GM23338 (cell line): ENCODE measurements at regions not wholly inside any gene's neighbourhood (a gene's known extent, or its start where the extent isn't known, plus 50 kb on each side); places are given as distances from the start of the nearest gene placed in this dataset.

ENCODE experiments used
- ATAC-seq: fragments of 200-7000 bp; cut with Tn5 transposase; 3 replicates; pipeline ENCODE4 v1.9.1; 2020
- DNase-seq: peaks from one replicate; pipeline ENCODE4 v3.0.0-alpha.2; 2015; ENCODE audit warnings: low spot score
- H2AFZ ChIP-seq: fragments of 200-600 bp; sonication (generic); 2 replicates; pipeline ENCODE4 v1.8.0; 2016; ENCODE audit warnings: antibody characterized with exemption, mild to moderate bottlenecking, moderate library complexity
- H3F3A ChIP-seq: fragments of 200-600 bp; sonication (generic); replicated peaks from 2 replicates; pipeline ENCODE4 v1.8.0; 2017; ENCODE audit warnings: antibody characterized with exemption, mixed run types, low read depth
- H3K27ac ChIP-seq: fragments of 200-600 bp; sonication (generic); 2 replicates; pipeline ENCODE4 v1.6.1; 2016; ENCODE audit warnings: low read depth
- H3K27me3 ChIP-seq: fragments of 200-600 bp; sonication (generic); 2 replicates; pipeline ENCODE4 v1.8.0; 2016; ENCODE audit warnings: mild to moderate bottlenecking, mixed run types, moderate library complexity; ENCODE audit not compliant: insufficient read depth
- H3K36me3 ChIP-seq: fragments of 200-600 bp; sonication (generic); 2 replicates; pipeline ENCODE4 v1.8.0; 2016; ENCODE audit warnings: mild to moderate bottlenecking; ENCODE audit not compliant: insufficient read depth
- H3K4me1 ChIP-seq: fragments of 200-600 bp; sonication (generic); 2 replicates; pipeline ENCODE4 v1.8.0; 2016; ENCODE audit warnings: mild to moderate bottlenecking, moderate library complexity; ENCODE audit not compliant: insufficient read depth
- H3K4me2 ChIP-seq: fragments of 200-600 bp; sonication (generic); 2 replicates; pipeline ENCODE4 v1.7.1; 2017; ENCODE audit warnings: mixed run types
- H3K4me3 ChIP-seq: fragments of 200-600 bp; sonication (generic); 2 replicates; pipeline ENCODE4 v1.6.1; 2016; ENCODE audit warnings: mixed run types
- H3K79me2 ChIP-seq: fragments of 200-600 bp; sonication (generic); replicated peaks from 2 replicates; pipeline ENCODE4 v1.8.0; 2017; ENCODE audit warnings: mild to moderate bottlenecking; ENCODE audit not compliant: insufficient read depth
- H3K9me2 ChIP-seq: fragments of 200-600 bp; sonication (generic); 2 replicates; pipeline ENCODE4 v1.8.0; 2017; ENCODE audit not compliant: insufficient read depth
- H4K20me1 ChIP-seq: fragments of 200-600 bp; sonication (generic); replicated peaks from 2 replicates; pipeline ENCODE4 v1.8.0; 2017; ENCODE audit warnings: mild to moderate bottlenecking; ENCODE audit not compliant: insufficient read depth
- H3K27ac Mint-ChIP-seq: 2 replicates; pipeline ENCODE4 v1.8.0; 2020; ENCODE audit warnings: inconsistent platforms, mild to moderate bottlenecking, moderate library complexity, mixed read lengths
- H3K27me3 Mint-ChIP-seq: 3 replicates; pipeline ENCODE4 v1.8.0; 2022; ENCODE audit warnings: low read depth, mild to moderate bottlenecking, moderate library complexity, mixed read lengths, inconsistent platforms; ENCODE audit not compliant: insufficient read depth, poor library complexity
- H3K36me3 Mint-ChIP-seq: 3 replicates; pipeline ENCODE4 v1.8.0; 2021; ENCODE audit warnings: low read depth, mild to moderate bottlenecking, inconsistent platforms, moderate library complexity, mixed read lengths
- H3K4me1 Mint-ChIP-seq: 3 replicates; pipeline ENCODE4 v1.8.0; 2020; ENCODE audit warnings: mild to moderate bottlenecking, inconsistent platforms, mixed read lengths
- H3K4me3 Mint-ChIP-seq: 3 replicates; pipeline ENCODE4 v1.8.0; 2021; ENCODE audit warnings: moderate library complexity, mild to moderate bottlenecking, inconsistent platforms, mixed read lengths
- H3K9me3 Mint-ChIP-seq: 3 replicates; pipeline ENCODE4 v1.8.0; 2020; ENCODE audit warnings: moderate library complexity, mild to moderate bottlenecking, inconsistent platforms, mixed read lengths
- CREB1 ChIP-seq: fragments of 250-450 bp; sonication (Bioruptor Pico); IDR thresholded peaks from 2 replicates; pipeline ENCODE4 v1.5.0; 2020; ENCODE audit warnings: low read depth, mild to moderate bottlenecking, moderate library complexity
- CTCF ChIP-seq, 2 experiments: fragments of 200-600 bp in 1 of 2; sonication (generic) in 1 of 2; conservative IDR thresholded peaks; 2 replicates each; pipeline versions ENCODE4 v1.5.1 to v1.6.1; 2016 to 2017; ENCODE audit warnings: antibody characterized with exemption in 2 of 2, low read depth in 2 of 2, mild to moderate bottlenecking in 2 of 2, moderate library complexity in 1 of 2
- EZH2 ChIP-seq: fragments of 200-600 bp; sonication (generic); IDR thresholded peaks from one replicate; pipeline ENCODE4 v1.8.0; 2017; ENCODE audit warnings: antibody characterized with exemption, mild to moderate bottlenecking, low read depth; ENCODE audit not compliant: unreplicated experiment
- EZH2phosphoT487 ChIP-seq: fragments of 200-600 bp; sonication (generic); IDR thresholded peaks from one replicate; pipeline ENCODE4 v1.8.1; 2018; ENCODE audit warnings: antibody characterized with exemption; ENCODE audit not compliant: unreplicated experiment
- JUNB ChIP-seq: IDR thresholded peaks from one replicate; pipeline ENCODE4 v1.6.1; 2016; ENCODE audit warnings: antibody characterized with exemption; ENCODE audit not compliant: unreplicated experiment
- NANOG ChIP-seq: IDR thresholded peaks from 2 replicates; pipeline ENCODE4 v1.6.1; 2016; ENCODE audit warnings: antibody characterized with exemption, borderline replicate concordance
- POLR2AphosphoS5 ChIP-seq: IDR thresholded peaks from 2 replicates; pipeline ENCODE4 v1.6.1; 2016; ENCODE audit warnings: antibody characterized with exemption, low read depth
- REST ChIP-seq: IDR thresholded peaks from one replicate; pipeline ENCODE4 v1.6.1; 2018; ENCODE audit warnings: antibody characterized with exemption; ENCODE audit not compliant: unreplicated experiment
- STAT1 ChIP-seq: IDR thresholded peaks from one replicate; pipeline ENCODE4 v1.6.1; 2016; ENCODE audit warnings: antibody characterized with exemption; ENCODE audit not compliant: unreplicated experiment
- ZNF114 ChIP-seq: fragments of 250-450 bp; sonication (Bioruptor Pico); IDR thresholded peaks from 2 replicates; pipeline ENCODE4 v1.5.0; 2020; ENCODE audit warnings: mild to moderate bottlenecking, moderate library complexity
- ZNF331 ChIP-seq: fragments of 250-450 bp; sonication (Bioruptor Pico); IDR thresholded peaks from 2 replicates; pipeline ENCODE4 v1.5.0; 2020; ENCODE audit warnings: low read depth, mild to moderate bottlenecking, moderate library complexity
- TF ChIP-seq, protein P1 (sequence below): fragments of 250-450 bp; sonication (Bioruptor Pico); IDR thresholded peaks from 2 replicates; pipeline ENCODE4 v1.5.0; 2020; ENCODE audit warnings: mild to moderate bottlenecking, moderate library complexity
- TF ChIP-seq, protein P2 (sequence below): IDR thresholded peaks from 2 replicates; pipeline ENCODE4 v1.6.1; 2016; ENCODE audit warnings: antibody characterized with exemption

GRCh38 chr2:176582176-176582575 lies 312.9 kb downstream of the MTX2 start:
- H3K27me3 ChIP-seq, result no peaks in the 10 kb centered on the region
- no peaks in the 10 kb centered on the region for H3K4me1 ChIP-seq
- DNase-seq (no peak), ATAC-seq (no peak)
- Mint-ChIP-seq H3K4me1 (peaks cover 2% of the 10 kb centered on the region; the same call in 2 of the 3 replicates), H3K4me3 (no peak overlapping the region), H3K27ac (no peak overlapping the region), H3K27me3 (no peaks in the 10 kb centered on the region), H3K9me3 (no peaks in the 10 kb centered on the region), H3K36me3 (no peaks in the 10 kb centered on the region)
- no peak overlapping the region for H3K4me3 ChIP-seq
- H4K20me1 ChIP-seq, result no peaks in the 10 kb centered on the region
- H3K79me2 ChIP-seq, result no peaks in the 10 kb centered on the region
- H3K4me2 ChIP-seq, result no peak overlapping the region
- H3K9me2 ChIP-seq, result 0 out of 2 replicates have a peak, but pooled peaks cover 3% of the 10 kb centered on the region
- TF ChIP-seq JUNB (no peak), EZH2 (no peak), ZNF114 (CRISPR knock-in tag) (no peak), CTCF (conservative IDR thresholded peaks at IDR 0.05; ENCODE audit: low read depth in 2 of 2) (no peak), CREB1 (CRISPR knock-in tag) (no peak), NANOG (no peak), ZNF331 (CRISPR knock-in tag) (no peak), STAT1 (no peak), REST (no peak), POLR2AphosphoS5 (no peak), EZH2phosphoT487 (no peak)
- TF ChIP-seq, protein P1, sequence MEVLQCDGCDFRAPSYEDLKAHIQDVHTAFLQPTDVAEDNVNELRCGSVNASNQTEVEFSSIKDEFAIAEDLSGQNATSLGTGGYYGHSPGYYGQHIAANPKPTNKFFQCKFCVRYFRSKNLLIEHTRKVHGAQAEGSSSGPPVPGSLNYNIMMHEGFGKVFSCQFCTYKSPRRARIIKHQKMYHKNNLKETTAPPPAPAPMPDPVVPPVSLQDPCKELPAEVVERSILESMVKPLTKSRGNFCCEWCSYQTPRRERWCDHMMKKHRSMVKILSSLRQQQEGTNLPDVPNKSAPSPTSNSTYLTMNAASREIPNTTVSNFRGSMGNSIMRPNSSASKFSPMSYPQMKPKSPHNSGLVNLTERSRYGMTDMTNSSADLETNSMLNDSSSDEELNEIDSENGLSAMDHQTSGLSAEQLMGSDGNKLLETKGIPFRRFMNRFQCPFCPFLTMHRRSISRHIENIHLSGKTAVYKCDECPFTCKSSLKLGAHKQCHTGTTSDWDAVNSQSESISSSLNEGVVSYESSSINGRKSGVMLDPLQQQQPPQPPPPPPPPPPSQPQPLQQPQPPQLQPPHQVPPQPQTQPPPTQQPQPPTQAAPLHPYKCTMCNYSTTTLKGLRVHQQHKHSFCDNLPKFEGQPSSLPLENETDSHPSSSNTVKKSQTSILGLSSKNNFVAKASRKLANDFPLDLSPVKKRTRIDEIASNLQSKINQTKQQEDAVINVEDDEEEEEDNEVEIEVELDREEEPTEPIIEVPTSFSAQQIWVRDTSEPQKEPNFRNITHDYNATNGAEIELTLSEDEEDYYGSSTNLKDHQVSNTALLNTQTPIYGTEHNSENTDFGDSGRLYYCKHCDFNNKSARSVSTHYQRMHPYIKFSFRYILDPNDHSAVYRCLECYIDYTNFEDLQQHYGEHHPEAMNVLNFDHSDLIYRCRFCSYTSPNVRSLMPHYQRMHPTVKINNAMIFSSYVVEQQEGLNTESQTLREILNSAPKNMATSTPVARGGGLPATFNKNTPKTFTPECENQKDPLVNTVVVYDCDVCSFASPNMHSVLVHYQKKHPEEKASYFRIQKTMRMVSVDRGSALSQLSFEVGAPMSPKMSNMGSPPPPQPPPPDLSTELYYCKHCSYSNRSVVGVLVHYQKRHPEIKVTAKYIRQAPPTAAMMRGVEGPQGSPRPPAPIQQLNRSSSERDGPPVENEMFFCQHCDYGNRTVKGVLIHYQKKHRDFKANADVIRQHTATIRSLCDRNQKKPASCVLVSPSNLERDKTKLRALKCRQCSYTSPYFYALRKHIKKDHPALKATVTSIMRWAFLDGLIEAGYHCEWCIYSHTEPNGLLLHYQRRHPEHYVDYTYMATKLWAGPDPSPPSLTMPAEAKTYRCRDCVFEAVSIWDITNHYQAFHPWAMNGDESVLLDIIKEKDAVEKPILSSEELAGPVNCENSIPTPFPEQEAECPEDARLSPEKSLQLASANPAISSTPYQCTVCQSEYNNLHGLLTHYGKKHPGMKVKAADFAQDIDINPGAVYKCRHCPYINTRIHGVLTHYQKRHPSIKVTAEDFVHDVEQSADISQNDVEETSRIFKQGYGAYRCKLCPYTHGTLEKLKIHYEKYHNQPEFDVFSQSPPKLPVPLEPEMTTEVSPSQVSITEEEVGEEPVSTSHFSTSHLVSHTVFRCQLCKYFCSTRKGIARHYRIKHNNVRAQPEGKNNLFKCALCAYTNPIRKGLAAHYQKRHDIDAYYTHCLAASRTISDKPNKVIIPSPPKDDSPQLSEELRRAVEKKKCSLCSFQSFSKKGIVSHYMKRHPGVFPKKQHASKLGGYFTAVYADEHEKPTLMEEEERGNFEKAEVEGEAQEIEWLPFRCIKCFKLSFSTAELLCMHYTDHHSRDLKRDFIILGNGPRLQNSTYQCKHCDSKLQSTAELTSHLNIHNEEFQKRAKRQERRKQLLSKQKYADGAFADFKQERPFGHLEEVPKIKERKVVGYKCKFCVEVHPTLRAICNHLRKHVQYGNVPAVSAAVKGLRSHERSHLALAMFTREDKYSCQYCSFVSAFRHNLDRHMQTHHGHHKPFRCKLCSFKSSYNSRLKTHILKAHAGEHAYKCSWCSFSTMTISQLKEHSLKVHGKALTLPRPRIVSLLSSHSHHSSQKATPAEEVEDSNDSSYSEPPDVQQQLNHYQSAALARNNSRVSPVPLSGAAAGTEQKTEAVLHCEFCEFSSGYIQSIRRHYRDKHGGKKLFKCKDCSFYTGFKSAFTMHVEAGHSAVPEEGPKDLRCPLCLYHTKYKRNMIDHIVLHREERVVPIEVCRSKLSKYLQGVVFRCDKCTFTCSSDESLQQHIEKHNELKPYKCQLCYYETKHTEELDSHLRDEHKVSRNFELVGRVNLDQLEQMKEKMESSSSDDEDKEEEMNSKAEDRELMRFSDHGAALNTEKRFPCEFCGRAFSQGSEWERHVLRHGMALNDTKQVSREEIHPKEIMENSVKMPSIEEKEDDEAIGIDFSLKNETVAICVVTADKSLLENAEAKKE (CRISPR knock-in tag), result no peak
- TF ChIP-seq, protein P2, sequence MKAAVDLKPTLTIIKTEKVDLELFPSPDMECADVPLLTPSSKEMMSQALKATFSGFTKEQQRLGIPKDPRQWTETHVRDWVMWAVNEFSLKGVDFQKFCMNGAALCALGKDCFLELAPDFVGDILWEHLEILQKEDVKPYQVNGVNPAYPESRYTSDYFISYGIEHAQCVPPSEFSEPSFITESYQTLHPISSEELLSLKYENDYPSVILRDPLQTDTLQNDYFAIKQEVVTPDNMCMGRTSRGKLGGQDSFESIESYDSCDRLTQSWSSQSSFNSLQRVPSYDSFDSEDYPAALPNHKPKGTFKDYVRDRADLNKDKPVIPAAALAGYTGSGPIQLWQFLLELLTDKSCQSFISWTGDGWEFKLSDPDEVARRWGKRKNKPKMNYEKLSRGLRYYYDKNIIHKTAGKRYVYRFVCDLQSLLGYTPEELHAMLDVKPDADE, result no peak
- no peak overlapping the region for H3K27ac ChIP-seq
- no peak overlapping the region for H2AFZ ChIP-seq
- no peaks in the 10 kb centered on the region for H3K36me3 ChIP-seq
- no peaks in the 10 kb centered on the region for H3F3A ChIP-seq
